GM12891 (cell line): ENCODE measurements at regions not wholly inside any gene's neighbourhood (a gene's known extent, or its start where the extent isn't known, plus 50 kb on each side); places are given as distances from the start of the nearest gene placed in this dataset.

ENCODE experiments used
- PAX5 ChIP-seq: IDR thresholded peaks from 2 replicates; pipeline ENCODE4 v1.6.1; 2011; ENCODE audit warnings: low read length, moderate library complexity, mild to moderate bottlenecking; ENCODE audit not compliant: insufficient read depth, severe bottlenecking
- POLR2A ChIP-seq: IDR thresholded peaks from 2 replicates; pipeline ENCODE4 v1.6.1; 2011; ENCODE audit warnings: low read depth, low read length, control low read depth
- POLR2AphosphoS5 ChIP-seq: IDR thresholded peaks from 2 replicates; pipeline ENCODE4 v1.6.1; 2011; ENCODE audit warnings: low read depth, low read length, control low read depth
- SPI1 ChIP-seq: IDR thresholded peaks from 2 replicates; pipeline ENCODE4 v1.6.1; 2011; ENCODE audit warnings: low read depth, low read length, control low read depth
- TAF1 ChIP-seq: IDR thresholded peaks from 2 replicates; pipeline ENCODE4 v1.6.1; 2011; ENCODE audit warnings: low read depth, low read length, control low read depth

DNA sequence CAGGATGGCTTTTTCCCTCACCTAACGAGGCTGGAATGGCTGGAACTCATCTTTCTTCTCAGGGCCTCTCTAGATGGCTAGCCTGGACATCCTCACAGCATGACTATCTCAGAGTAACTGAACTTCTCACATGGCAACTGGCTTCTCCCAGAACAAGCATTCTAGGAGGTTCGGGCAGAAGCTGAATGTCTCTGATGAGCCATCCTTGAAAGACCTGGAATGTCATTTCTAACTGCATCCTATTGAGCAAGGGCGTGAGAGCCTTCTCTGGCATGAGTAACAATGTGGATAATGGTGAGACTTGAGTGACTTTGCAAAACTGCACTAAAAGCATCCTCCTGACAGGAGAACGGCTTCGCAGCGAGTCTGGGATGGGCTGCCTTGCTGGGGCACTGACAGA, 487.7 kb downstream of the MAT2B start:
- no peak for TF ChIP-seq POLR2A
- TF ChIP-seq POLR2AphosphoS5 = no peak
- no peak for TF ChIP-seq TAF1
- no peak for TF ChIP-seq PAX5
- no peak for TF ChIP-seq SPI1
